C4-2B (cell line): ENCODE measurements at regions not wholly inside any gene's neighbourhood (a gene's known extent, or its start where the extent isn't known, plus 50 kb on each side); places are given as distances from the start of the nearest gene placed in this dataset.

Experiments
- H3K27ac ChIP-seq: fragments of 450-650 bp; 2 replicates; pipeline ENCODE4 v1.5.1; 2017
- ZFX ChIP-seq: fragments of 450-650 bp; IDR thresholded peaks from 2 replicates; pipeline ENCODE4 v1.6.1; 2017
- TF ChIP-seq, protein P1 (sequence below): fragments of 450-650 bp; conservative IDR thresholded peaks from 2 replicates; pipeline ENCODE4 v1.5.1; 2017; ENCODE audit warnings: mild to moderate bottlenecking

DNA sequence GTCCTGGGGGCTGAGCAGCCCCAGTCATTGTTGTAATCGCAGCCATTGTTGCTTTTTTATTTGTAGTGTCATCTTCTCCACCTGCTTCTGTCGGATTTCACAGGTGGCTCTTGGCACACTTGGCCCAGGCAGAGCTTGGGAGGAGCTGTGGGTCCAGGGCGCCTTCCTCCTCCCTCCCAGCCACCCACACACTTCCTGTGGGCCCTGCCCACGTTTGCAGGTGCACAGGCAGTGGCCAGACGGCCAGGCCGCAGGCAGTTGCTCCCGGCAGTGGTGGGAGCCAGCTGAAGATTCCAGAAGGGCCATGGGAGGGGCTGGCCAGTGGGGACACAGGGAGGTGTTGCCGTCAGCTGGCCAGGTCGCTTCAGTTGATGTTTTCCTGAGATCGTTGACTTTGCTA, 1191.9 kb downstream of the BRD1 start:
- H3K27ac ChIP-seq, result no peak overlapping the region
- TF ChIP-seq, protein P1, sequence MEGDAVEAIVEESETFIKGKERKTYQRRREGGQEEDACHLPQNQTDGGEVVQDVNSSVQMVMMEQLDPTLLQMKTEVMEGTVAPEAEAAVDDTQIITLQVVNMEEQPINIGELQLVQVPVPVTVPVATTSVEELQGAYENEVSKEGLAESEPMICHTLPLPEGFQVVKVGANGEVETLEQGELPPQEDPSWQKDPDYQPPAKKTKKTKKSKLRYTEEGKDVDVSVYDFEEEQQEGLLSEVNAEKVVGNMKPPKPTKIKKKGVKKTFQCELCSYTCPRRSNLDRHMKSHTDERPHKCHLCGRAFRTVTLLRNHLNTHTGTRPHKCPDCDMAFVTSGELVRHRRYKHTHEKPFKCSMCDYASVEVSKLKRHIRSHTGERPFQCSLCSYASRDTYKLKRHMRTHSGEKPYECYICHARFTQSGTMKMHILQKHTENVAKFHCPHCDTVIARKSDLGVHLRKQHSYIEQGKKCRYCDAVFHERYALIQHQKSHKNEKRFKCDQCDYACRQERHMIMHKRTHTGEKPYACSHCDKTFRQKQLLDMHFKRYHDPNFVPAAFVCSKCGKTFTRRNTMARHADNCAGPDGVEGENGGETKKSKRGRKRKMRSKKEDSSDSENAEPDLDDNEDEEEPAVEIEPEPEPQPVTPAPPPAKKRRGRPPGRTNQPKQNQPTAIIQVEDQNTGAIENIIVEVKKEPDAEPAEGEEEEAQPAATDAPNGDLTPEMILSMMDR, result no peak
- TF ChIP-seq ZFX, result no peak

DNA sequence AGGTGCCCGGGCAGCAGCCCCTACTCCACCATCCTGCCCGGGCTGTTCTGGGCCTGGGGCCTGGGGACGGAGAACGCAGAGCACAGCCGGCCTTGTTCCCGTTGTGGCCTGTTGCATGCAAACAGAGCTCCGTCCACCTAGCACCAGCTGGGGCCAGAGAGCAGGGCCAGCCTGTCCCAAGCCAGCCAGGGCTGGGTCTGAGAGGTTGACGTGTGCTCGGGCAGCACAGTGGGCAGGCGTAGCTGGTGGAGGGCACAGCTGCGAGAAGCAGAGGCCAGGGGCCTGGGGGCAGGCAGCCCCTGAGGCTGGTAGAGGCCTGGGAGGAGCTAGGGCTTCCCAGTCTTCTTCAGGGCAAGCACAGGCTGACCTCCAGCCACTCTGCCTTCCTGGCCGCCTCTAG, 1192.6 kb downstream of the BRD1 start:
- no peak for TF ChIP-seq ZFX
- TF ChIP-seq, protein P1, result no peak
- no peak overlapping the region for H3K27ac ChIP-seq

DNA sequence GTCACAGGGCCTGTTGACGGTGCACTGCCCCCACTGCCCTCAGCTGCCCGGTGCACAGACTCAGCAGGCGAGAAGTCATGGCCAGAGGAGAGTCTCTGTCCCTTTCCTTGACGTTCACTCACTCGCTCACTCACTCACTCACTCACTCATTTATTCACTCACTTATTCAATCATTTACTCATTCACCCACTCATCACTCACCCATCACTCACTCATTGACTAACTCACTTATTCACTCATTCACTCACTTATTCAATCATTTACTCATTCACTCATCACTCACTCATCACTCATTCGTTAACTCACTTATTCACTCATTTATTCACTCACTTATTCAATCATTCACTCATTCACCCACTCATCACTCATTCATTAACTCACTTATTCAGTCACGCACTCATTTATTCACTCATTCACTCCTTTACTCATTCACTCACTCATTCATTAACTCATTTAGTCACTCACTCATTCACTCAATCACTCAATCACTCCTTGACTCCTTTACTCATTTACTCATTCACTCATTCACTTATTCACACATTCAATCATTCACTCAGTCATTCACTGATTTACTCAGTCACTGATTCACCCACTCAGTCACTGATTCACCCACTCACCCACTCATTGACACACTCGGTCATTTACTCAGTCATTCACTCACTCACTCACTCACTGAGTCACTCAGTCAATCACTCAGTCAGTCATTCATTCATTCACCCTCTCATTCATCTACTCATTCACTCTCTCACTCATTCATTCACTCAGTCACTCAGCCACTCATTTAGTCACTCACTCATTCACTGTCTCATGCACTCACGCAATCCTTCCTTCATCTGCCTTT, 1193.5 kb downstream of the BRD1 start:
- TF ChIP-seq, protein P1, result no peak
- no peak for TF ChIP-seq ZFX
- no peak overlapping the region for H3K27ac ChIP-seq

DNA sequence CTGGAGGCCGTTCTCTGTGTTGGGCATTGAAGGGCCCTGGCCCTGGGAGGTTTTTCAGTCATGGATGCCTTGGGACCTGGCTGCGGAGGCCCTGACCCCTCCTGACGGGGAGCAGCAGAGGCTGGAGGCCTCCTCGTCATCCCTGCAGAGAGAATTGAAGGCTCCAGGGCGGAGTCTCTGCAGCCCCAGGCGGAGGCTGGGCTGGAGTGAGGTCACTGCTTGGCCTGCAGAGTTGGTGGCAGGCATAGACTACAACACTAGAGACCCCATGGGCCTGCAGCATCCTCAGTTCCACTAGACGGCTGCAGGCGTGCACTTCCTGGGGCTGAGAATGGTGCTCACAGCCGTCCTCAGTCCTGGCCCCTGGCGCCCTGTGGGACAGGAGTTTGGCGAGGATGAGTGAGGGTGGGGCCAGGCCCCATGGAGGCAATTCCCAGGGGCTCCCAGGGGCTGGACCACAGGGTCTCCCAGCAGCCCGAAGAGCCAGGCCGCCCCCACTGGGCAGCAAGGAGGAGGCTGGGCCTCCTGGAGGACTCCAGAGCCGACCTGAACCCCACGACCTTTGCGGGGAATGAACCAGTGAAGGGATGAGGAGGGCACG, 1194.9 kb downstream of the BRD1 start:
- TF ChIP-seq, protein P1, result no peak
- no peak for TF ChIP-seq ZFX
- no peak overlapping the region for H3K27ac ChIP-seq

DNA sequence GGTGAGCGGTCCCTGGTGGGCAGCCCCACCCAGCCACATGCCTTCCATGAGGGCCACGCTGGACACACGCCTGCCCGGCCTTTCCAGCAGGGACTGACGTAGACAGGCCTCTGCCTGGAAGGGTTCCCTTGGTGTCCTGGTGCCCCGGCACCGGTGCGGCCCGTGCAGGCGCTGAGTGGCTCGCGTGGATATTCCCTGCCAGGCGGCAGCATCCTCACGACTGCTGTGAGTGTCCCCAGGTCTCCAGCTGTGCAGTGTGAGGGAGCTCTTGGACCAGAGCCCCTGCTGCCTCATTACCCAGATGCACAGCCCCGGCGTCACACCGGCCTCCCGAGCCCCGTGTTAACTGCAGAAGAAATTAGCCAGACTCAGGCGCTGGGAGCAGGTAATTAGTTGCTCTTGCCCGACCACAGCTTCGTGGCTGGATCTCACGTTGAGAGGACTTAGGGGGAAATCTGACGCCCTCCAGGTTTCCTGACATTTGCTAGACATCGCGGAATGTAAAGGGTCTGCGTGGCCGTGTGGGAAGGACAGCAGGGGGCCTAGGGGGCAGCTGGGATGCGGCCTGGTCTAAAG, 1196.3 kb downstream of the BRD1 start:
- no peak for TF ChIP-seq ZFX
- TF ChIP-seq, protein P1, result no peak
- H3K27ac ChIP-seq, result no peak overlapping the region

DNA sequence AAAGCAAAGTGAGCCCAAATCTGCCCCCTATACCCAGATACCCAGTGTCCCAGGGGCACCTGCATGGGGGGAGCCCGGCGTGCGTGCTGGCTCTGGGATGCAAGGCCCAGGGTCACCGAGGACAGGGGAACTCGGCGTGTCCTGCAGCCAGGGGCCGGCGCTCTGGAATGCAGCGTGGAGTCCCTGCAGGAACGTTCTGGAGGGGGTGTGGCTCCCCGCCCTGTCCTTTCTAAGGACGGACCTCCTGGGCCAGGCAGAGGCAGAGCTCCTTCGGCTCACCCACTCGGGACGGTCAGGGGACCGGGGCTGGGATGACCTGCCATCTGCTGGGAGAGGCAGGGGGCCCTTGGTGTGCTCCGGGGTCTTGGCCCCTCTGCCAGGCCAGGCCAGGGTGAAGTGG, 1196.8 kb downstream of the BRD1 start:
- no peak overlapping the region for H3K27ac ChIP-seq
- TF ChIP-seq ZFX, result no peak
- TF ChIP-seq, protein P1, result no peak

DNA sequence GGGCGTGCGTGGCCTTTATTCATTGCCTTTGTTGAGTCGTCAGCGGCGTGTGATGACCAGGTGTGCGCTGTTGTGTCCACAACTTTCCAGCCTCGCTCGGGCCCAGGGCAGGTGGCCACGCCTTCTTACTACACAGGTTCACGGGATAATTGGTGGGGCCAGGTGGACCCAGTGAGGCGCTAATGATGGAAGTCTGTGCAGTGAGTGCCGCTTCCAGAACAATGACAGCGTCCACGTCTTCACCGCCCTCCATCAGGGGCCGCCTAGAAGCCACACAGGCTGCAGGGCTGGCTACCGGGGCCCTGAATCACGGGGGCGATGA, 1197.3 kb downstream of the BRD1 start:
- no peak overlapping the region for H3K27ac ChIP-seq
- TF ChIP-seq, protein P1, result no peak
